Lower leg skin (tissue), 4 donors: ENCODE measurements at regions not wholly inside any gene's neighbourhood (a gene's known extent, or its start where the extent isn't known, plus 50 kb on each side); places are given as distances from the start of the nearest gene placed in this dataset.

Experiments
- DNase-seq, 2 donors: peaks; one replicate each; pipeline ENCODE4 v3.0.0-alpha.2; 2019; ENCODE audit warnings: low spot score in 2 of 2
- H3K4me3 ChIP-seq: fragments of 200-600 bp; sonication (generic); 2 replicates; pipeline ENCODE4 v1.5.1; 2017; ENCODE audit warnings: mild to moderate bottlenecking, low read depth; ENCODE audit not compliant: poor library complexity, severe bottlenecking
- CTCF ChIP-seq, 3 donors: fragments of 450-650 bp; IDR thresholded peaks; one replicate each; pipeline ENCODE4 v1.5.1; 2016; ENCODE audit warnings: antibody characterized with exemption in 3 of 3, mild to moderate bottlenecking in 3 of 3, moderate library complexity in 2 of 3
- POLR2A ChIP-seq, 2 donors: fragments of 450-650 bp; IDR thresholded peaks; one replicate each; pipeline ENCODE4 v1.6.1; 2016 to 2017; ENCODE audit warnings: antibody characterized with exemption in 2 of 2, mild to moderate bottlenecking in 1 of 2, moderate library complexity in 1 of 2
- WGBS, 2 donors: methylation state at CpG; one replicate each; pipeline ENCODE4 v1.1.5; 2018; 5-methylcytosine and 5-hydroxymethylcytosine counted together
- intact Hi-C: fragments of 100-400 bp; cut with DNase I; formaldehyde crosslinking; loops from one replicate; pipeline ENCODE4 v1.15.0; 2023; ENCODE audit warnings: low total_unique reads

- TF ChIP-seq CTCF (IDR thresholded peaks at IDR 0.05) (no peak), POLR2A (IDR thresholded peaks at IDR 0.05) (no peak)
- intact Hi-C loops = no loop called here
- 81 to 84% methylated on average over 5 of the region's 5 CpGs for WGBS, 2 donors
- no peak for DNase-seq
- no peak overlapping the region for H3K4me3 ChIP-seq
Measured at GRCh38 chr2:215567504-215567903, 131.6 kb upstream of the FN1 start.

GRCh38 chr2:215565897-215566296 lies 130.0 kb upstream of the FN1 start:
- TF ChIP-seq POLR2A (IDR thresholded peaks at IDR 0.05) (no peak), CTCF (IDR thresholded peaks at IDR 0.05) (no peak)
- 94 to 96% methylated on average over 2 of the region's 2 CpGs for WGBS, 2 donors
- H3K4me3 ChIP-seq = no peak overlapping the region
- no peak for DNase-seq
- intact Hi-C loops = no loop called here

- DNase-seq = no peak
- WGBS, 2 donors = 73 to 79% methylated on average over 2 of the region's 2 CpGs
- TF ChIP-seq POLR2A (IDR thresholded peaks at IDR 0.05) (no peak), CTCF (IDR thresholded peaks at IDR 0.05) (no peak)
- intact Hi-C loops = no loop called here
- no peak overlapping the region for H3K4me3 ChIP-seq
Measured at GRCh38 chr2:215557701-215558100, 121.8 kb upstream of the FN1 start.

- no peak overlapping the region for H3K4me3 ChIP-seq
- 87 to 88% methylated on average over 3 of the region's 3 CpGs for WGBS, 2 donors
- no peak for DNase-seq
- TF ChIP-seq CTCF (IDR thresholded peaks at IDR 0.05) (no peak), POLR2A (IDR thresholded peaks at IDR 0.05) (no peak)
- intact Hi-C loops = no loop called here
Measured at GRCh38 chr2:215556979-215557378, 121.1 kb upstream of the FN1 start.

- no peak for TF ChIP-seq CTCF (IDR thresholded peaks at IDR 0.05)
- TF ChIP-seq POLR2A (IDR thresholded peaks at IDR 0.05) = no peak
- intact Hi-C loops = no loop called here
- WGBS, 2 donors = 29 to 58% methylated on average over 5 of the region's 5 CpGs
- no peak for DNase-seq
- no peak overlapping the region for H3K4me3 ChIP-seq
Measured at GRCh38 chr2:215554689-215555498, 119.0 kb upstream of the FN1 start.

- WGBS, 2 donors = 94 to 98% methylated on average over 3 of the region's 3 CpGs
- no peak for DNase-seq
- intact Hi-C loops = no loop called here
- no peak overlapping the region for H3K4me3 ChIP-seq
- no peak for TF ChIP-seq POLR2A (IDR thresholded peaks at IDR 0.05)
- no peak for TF ChIP-seq CTCF (IDR thresholded peaks at IDR 0.05)
Measured at GRCh38 chr2:215553946-215554345, 118.1 kb upstream of the FN1 start.
